Trophoblast cell (in vitro differentiated cells and primary cell): ENCODE measurements at regions not wholly inside any gene's neighbourhood (a gene's known extent, or its start where the extent isn't known, plus 50 kb on each side); places are given as distances from the start of the nearest gene placed in this dataset.

Experiments
- DNase-seq, 2 donors: peaks; one replicate each; pipeline ENCODE4 v3.0.0-alpha.2; 2016
- H2AFZ ChIP-seq: 2 replicates; pipeline ENCODE4 v1.6.1; 2013; ENCODE audit warnings: low read length, moderate library complexity, mild to moderate bottlenecking; ENCODE audit not compliant: insufficient read depth, poor library complexity
- H2AK5ac ChIP-seq: 2 replicates; pipeline ENCODE4 v1.6.1; 2013; ENCODE audit warnings: mild to moderate bottlenecking, low read length
- H2BK120ac ChIP-seq: 2 replicates; pipeline ENCODE4 v1.6.1; 2013; ENCODE audit warnings: low read length, mild to moderate bottlenecking, moderate library complexity; ENCODE audit not compliant: insufficient read depth, poor library complexity
- H2BK12ac ChIP-seq: 2 replicates; pipeline ENCODE4 v1.6.1; 2013; ENCODE audit warnings: mild to moderate bottlenecking, low read length, moderate library complexity
- H2BK5ac ChIP-seq: 2 replicates; pipeline ENCODE4 v1.6.1; 2013; ENCODE audit warnings: low read length, low read depth, moderate library complexity, mild to moderate bottlenecking; ENCODE audit not compliant: poor library complexity
- H3K14ac ChIP-seq: 2 replicates; pipeline ENCODE4 v1.6.1; 2013; ENCODE audit warnings: mild to moderate bottlenecking, low read length
- H3K18ac ChIP-seq: 2 replicates; pipeline ENCODE4 v1.6.1; 2013; ENCODE audit warnings: mild to moderate bottlenecking, low read length
- H3K23ac ChIP-seq: 2 replicates; pipeline ENCODE4 v1.6.1; 2013; ENCODE audit warnings: low read length
- H3K27ac ChIP-seq: 2 replicates; pipeline ENCODE4 v1.5.1; 2013; ENCODE audit warnings: low read depth, mild to moderate bottlenecking, inconsistent platforms, low read length, moderate library complexity
- H3K27me3 ChIP-seq: 2 replicates; pipeline ENCODE4 v1.6.1; 2013; ENCODE audit warnings: inconsistent platforms, mild to moderate bottlenecking, low read length, moderate library complexity; ENCODE audit not compliant: insufficient read depth
- H3K36me3 ChIP-seq, 2 experiments: 1 replicate in 1 of 2; 2 replicates in 1 of 2; pipeline ENCODE4 v1.6.1; 2013; ENCODE audit warnings: low read length in 2 of 2, mild to moderate bottlenecking in 2 of 2, moderate library complexity in 1 of 2; ENCODE audit not compliant: insufficient read depth in 2 of 2, control insufficient read depth in 1 of 2
- H3K4ac ChIP-seq: 2 replicates; pipeline ENCODE4 v1.6.1; 2013; ENCODE audit warnings: low read depth, mild to moderate bottlenecking, low read length, moderate library complexity
- H3K4me1 ChIP-seq, 2 experiments: 1 replicate in 1 of 2; 2 replicates in 1 of 2; pipeline ENCODE4 v1.6.1; 2013; ENCODE audit warnings: low read length in 2 of 2, mild to moderate bottlenecking in 2 of 2, moderate library complexity in 1 of 2; ENCODE audit not compliant: insufficient read depth in 2 of 2, control insufficient read depth in 1 of 2
- H3K4me2 ChIP-seq: 2 replicates; pipeline ENCODE4 v1.6.1; 2013; ENCODE audit warnings: inconsistent platforms, mild to moderate bottlenecking, low read length, moderate library complexity
- H3K4me3 ChIP-seq: 2 replicates; pipeline ENCODE4 v1.5.1; 2013; ENCODE audit warnings: mild to moderate bottlenecking, low read depth, low read length, inconsistent platforms
- H3K79me1 ChIP-seq: one replicate; pipeline ENCODE4 v1.6.1; 2013; ENCODE audit warnings: low read length
- H3K79me2 ChIP-seq: 2 replicates; pipeline ENCODE4 v1.6.1; 2013; ENCODE audit warnings: low read length, mild to moderate bottlenecking; ENCODE audit not compliant: control insufficient read depth, insufficient read depth, poor library complexity
- H3K9ac ChIP-seq: 2 replicates; pipeline ENCODE4 v1.6.1; 2013; ENCODE audit warnings: mild to moderate bottlenecking, low read length
- H3K9me3 ChIP-seq: 2 replicates; pipeline ENCODE4 v1.6.1; 2013; ENCODE audit warnings: low read depth, mild to moderate bottlenecking, control low read depth, inconsistent platforms, low read length; ENCODE audit not compliant: insufficient read depth
- H4K12ac ChIP-seq: 2 replicates; pipeline ENCODE4 v1.6.1; 2013; ENCODE audit warnings: low read depth, mild to moderate bottlenecking, low read length, moderate library complexity
- H4K8ac ChIP-seq: 2 replicates; pipeline ENCODE4 v1.6.1; 2013; ENCODE audit warnings: low read depth, mild to moderate bottlenecking, low read length, moderate library complexity
- H4K91ac ChIP-seq: one replicate; pipeline ENCODE4 v1.6.1; 2013; ENCODE audit warnings: low read depth, mild to moderate bottlenecking, low read length, moderate library complexity
- WGBS: extraction: QIAGEN DNeasy Blood & Tissue Kit; methylation state at CpG from one replicate; pipeline ENCODE4 v1.1.7; 2013; ENCODE audit warnings: missing lambda C conversion rate; ENCODE audit not compliant: insufficient read length, insufficient coverage; ENCODE audit errors: extremely low coverage; 5-methylcytosine and 5-hydroxymethylcytosine counted together

GRCh38 chr7:42858570-42858969 is 53.3 kb downstream of the C7orf25 start:
- no CpG with 5 or more reads among the region's 1 CpG for WGBS
- Histone ChIP-seq H3K9me3 (no peaks in the 10 kb centered on the region), H4K12ac (no peak overlapping the region)

GRCh38 chr7:42856605-42856987 is 55.3 kb downstream of the C7orf25 start:
- Histone ChIP-seq H2BK120ac (no peak overlapping the region), H3K4me2 (no peak overlapping the region), H3K18ac (no peak overlapping the region), H3K27me3 (no peaks in the 10 kb centered on the region), H2AFZ (no peak overlapping the region), H3K4me3 (no peak overlapping the region), H3K23ac (no peak overlapping the region), H4K91ac (no peak overlapping the region), H3K4ac (no peak overlapping the region), H3K9ac (no peak overlapping the region), H2BK12ac (no peak overlapping the region), H3K79me1 (no peaks in the 10 kb centered on the region), H2BK5ac (no peak overlapping the region), H2AK5ac (no peak overlapping the region), H3K4me1 (no peaks in the 10 kb centered on the region), H3K9me3 (no peaks in the 10 kb centered on the region), H3K79me2 (no peaks in the 10 kb centered on the region), H3K14ac (no peak overlapping the region), H3K27ac (no peak overlapping the region), H3K36me3 (no peaks in the 10 kb centered on the region), H4K8ac (no peak overlapping the region), H4K12ac (no peak overlapping the region)
- DNase-seq = no peak
- 100% methylated on average over 2 of the region's 19 CpGs for WGBS

More at GRCh38 chr7:42858570-42858969, 53.3 kb downstream of the C7orf25 start:
- H2AFZ ChIP-seq = no peak overlapping the region
- no peaks in the 10 kb centered on the region for H3K36me3 ChIP-seq
- no peak overlapping the region for H2BK12ac ChIP-seq
- H3K18ac ChIP-seq = no peak overlapping the region
- H3K9ac ChIP-seq = no peak overlapping the region
- no peaks in the 10 kb centered on the region for H3K4me1 ChIP-seq
- H2BK5ac ChIP-seq = no peak overlapping the region
- H3K23ac ChIP-seq = no peak overlapping the region
- H4K8ac ChIP-seq = no peak overlapping the region
- DNase-seq = peak in 1 of 2 donors; percentile 41
- no peaks in the 10 kb centered on the region for H3K79me2 ChIP-seq
- H3K4me2 ChIP-seq = no peak overlapping the region
- H3K14ac ChIP-seq = no peak overlapping the region
- H3K27me3 ChIP-seq = no peaks in the 10 kb centered on the region
- no peak overlapping the region for H4K91ac ChIP-seq
- H2BK120ac ChIP-seq = no peak overlapping the region
- no peak overlapping the region for H3K27ac ChIP-seq
- H2AK5ac ChIP-seq = no peak overlapping the region
- no peaks in the 10 kb centered on the region for H3K79me1 ChIP-seq
- no peak overlapping the region for H3K4ac ChIP-seq
- no peak overlapping the region for H3K4me3 ChIP-seq

GRCh38 chr7:42854571-42855118 is 57.2 kb downstream of the C7orf25 start:
- H3K23ac ChIP-seq = no peak overlapping the region
- H3K14ac ChIP-seq = no peak overlapping the region

GRCh38 chr7:42852531-42852930 is 59.3 kb downstream of the C7orf25 start:
- Histone ChIP-seq H2BK5ac (no peak overlapping the region), H3K4me3 (no peak overlapping the region), H3K27me3 (no peaks in the 10 kb centered on the region), H3K4ac (no peak overlapping the region), H3K79me1 (no peaks in the 10 kb centered on the region), H2BK12ac (no peak overlapping the region), H3K9me3 (no peaks in the 10 kb centered on the region), H2AFZ (no peak overlapping the region), H3K4me2 (no peak overlapping the region), H3K14ac (no peak overlapping the region), H4K8ac (no peak overlapping the region), H3K9ac (no peak overlapping the region), H3K18ac (no peak overlapping the region), H3K23ac (no peak overlapping the region), H2AK5ac (no peak overlapping the region), H2BK120ac (no peak overlapping the region), H3K79me2 (no peaks in the 10 kb centered on the region), H3K27ac (no peak overlapping the region), H4K12ac (no peak overlapping the region), H3K36me3 (no peaks in the 10 kb centered on the region), H3K4me1 (no peaks in the 10 kb centered on the region), H4K91ac (no peak overlapping the region)
- no CpG with 5 or more reads among the region's 4 CpGs for WGBS
- no peak for DNase-seq

More at GRCh38 chr7:42854571-42855118, 57.2 kb downstream of the C7orf25 start:
- no peak overlapping the region for H2BK12ac ChIP-seq
- no peaks in the 10 kb centered on the region for H3K36me3 ChIP-seq
- no peak overlapping the region for H2BK5ac ChIP-seq
- H2AFZ ChIP-seq = no peak overlapping the region
- no peak overlapping the region for H3K4me2 ChIP-seq
- H4K8ac ChIP-seq = no peak overlapping the region
- DNase-seq = no peak
- H4K91ac ChIP-seq = no peak overlapping the region
- H3K27ac ChIP-seq = no peak overlapping the region
- no peaks in the 10 kb centered on the region for H3K27me3 ChIP-seq
- H3K9ac ChIP-seq = no peak overlapping the region
- no peak overlapping the region for H3K4ac ChIP-seq
- H3K4me1 ChIP-seq = no peaks in the 10 kb centered on the region
- no peak overlapping the region for H4K12ac ChIP-seq
- H2AK5ac ChIP-seq = no peak overlapping the region
- no CpG with 5 or more reads among the region's 11 CpGs for WGBS
- H2BK120ac ChIP-seq = no peak overlapping the region
- no peaks in the 10 kb centered on the region for H3K9me3 ChIP-seq
- H3K18ac ChIP-seq = no peak overlapping the region
- no peaks in the 10 kb centered on the region for H3K79me2 ChIP-seq
- H3K79me1 ChIP-seq = no peaks in the 10 kb centered on the region
- no peak overlapping the region for H3K4me3 ChIP-seq
